HEK293 (cell line): ENCODE measurements at regions not wholly inside any gene's neighbourhood (a gene's known extent, or its start where the extent isn't known, plus 50 kb on each side); places are given as distances from the start of the nearest gene placed in this dataset.

ENCODE experiments used
- ZBTB21 ChIP-seq: fragments of 450-650 bp; formaldehyde crosslinking; IDR thresholded peaks from 2 replicates; pipeline ENCODE4 v1.5.1; 2017; ENCODE audit warnings: missing biosample characterization, missing genetic modification characterization
- ZEB2 ChIP-seq: fragments of 450-650 bp; formaldehyde crosslinking; IDR thresholded peaks from 2 replicates; pipeline ENCODE4 v1.5.1; 2016; ENCODE audit warnings: missing biosample characterization, missing genetic modification characterization
- ZNF366 ChIP-seq: fragments of 450-650 bp; formaldehyde crosslinking; conservative IDR thresholded peaks from 2 replicates; pipeline ENCODE4 v1.5.1; 2016; ENCODE audit warnings: missing biosample characterization, missing genetic modification characterization
- ZNF654 ChIP-seq: fragments of 450-650 bp; formaldehyde crosslinking; IDR thresholded peaks from 2 replicates; pipeline ENCODE4 v1.5.1; 2016; ENCODE audit warnings: low read depth, missing biosample characterization, missing genetic modification characterization
- TF ChIP-seq, protein P1 (sequence below): fragments of 450-650 bp; formaldehyde crosslinking; IDR thresholded peaks from 2 replicates; pipeline ENCODE4 v1.5.1; 2016; ENCODE audit warnings: missing biosample characterization, missing genetic modification characterization
- TF ChIP-seq, protein P2 (sequence below): fragments of 450-650 bp; formaldehyde crosslinking; IDR thresholded peaks from 2 replicates; pipeline ENCODE4 v1.5.1; 2017; ENCODE audit warnings: missing biosample characterization, missing genetic modification characterization

- no peak for TF ChIP-seq ZBTB21 (tag by site-specific recombination)
- TF ChIP-seq, protein P1, sequence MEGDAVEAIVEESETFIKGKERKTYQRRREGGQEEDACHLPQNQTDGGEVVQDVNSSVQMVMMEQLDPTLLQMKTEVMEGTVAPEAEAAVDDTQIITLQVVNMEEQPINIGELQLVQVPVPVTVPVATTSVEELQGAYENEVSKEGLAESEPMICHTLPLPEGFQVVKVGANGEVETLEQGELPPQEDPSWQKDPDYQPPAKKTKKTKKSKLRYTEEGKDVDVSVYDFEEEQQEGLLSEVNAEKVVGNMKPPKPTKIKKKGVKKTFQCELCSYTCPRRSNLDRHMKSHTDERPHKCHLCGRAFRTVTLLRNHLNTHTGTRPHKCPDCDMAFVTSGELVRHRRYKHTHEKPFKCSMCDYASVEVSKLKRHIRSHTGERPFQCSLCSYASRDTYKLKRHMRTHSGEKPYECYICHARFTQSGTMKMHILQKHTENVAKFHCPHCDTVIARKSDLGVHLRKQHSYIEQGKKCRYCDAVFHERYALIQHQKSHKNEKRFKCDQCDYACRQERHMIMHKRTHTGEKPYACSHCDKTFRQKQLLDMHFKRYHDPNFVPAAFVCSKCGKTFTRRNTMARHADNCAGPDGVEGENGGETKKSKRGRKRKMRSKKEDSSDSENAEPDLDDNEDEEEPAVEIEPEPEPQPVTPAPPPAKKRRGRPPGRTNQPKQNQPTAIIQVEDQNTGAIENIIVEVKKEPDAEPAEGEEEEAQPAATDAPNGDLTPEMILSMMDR, result no peak
- TF ChIP-seq, protein P2, sequence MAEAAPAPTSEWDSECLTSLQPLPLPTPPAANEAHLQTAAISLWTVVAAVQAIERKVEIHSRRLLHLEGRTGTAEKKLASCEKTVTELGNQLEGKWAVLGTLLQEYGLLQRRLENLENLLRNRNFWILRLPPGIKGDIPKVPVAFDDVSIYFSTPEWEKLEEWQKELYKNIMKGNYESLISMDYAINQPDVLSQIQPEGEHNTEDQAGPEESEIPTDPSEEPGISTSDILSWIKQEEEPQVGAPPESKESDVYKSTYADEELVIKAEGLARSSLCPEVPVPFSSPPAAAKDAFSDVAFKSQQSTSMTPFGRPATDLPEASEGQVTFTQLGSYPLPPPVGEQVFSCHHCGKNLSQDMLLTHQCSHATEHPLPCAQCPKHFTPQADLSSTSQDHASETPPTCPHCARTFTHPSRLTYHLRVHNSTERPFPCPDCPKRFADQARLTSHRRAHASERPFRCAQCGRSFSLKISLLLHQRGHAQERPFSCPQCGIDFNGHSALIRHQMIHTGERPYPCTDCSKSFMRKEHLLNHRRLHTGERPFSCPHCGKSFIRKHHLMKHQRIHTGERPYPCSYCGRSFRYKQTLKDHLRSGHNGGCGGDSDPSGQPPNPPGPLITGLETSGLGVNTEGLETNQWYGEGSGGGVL (tag by site-specific recombination), result no peak
- TF ChIP-seq ZEB2 (tag by site-specific recombination), result no peak
- no peak for TF ChIP-seq ZNF366 (tag by site-specific recombination)
- no peak for TF ChIP-seq ZNF654 (tag by site-specific recombination)
Measured at GRCh38 chr1:104189207-104189606, 439.5 kb downstream of the AMY1C start.
